Thoracic aorta (tissue), 2 donors: ENCODE measurements at regions not wholly inside any gene's neighbourhood (a gene's known extent, or its start where the extent isn't known, plus 50 kb on each side); places are given as distances from the start of the nearest gene placed in this dataset.

Source experiments
- ATAC-seq: fragments of 150-250 bp; one replicate; pipeline ENCODE4 v1.8.0; 2017; ENCODE audit warnings: low read depth; ENCODE audit not compliant: insufficient number of reproducible peaks, low FRiP score
- DNase-seq: peaks from one replicate; pipeline ENCODE4 v3.0.0-alpha.2; 2020; ENCODE audit warnings: low spot score
- H3K27ac ChIP-seq, 2 donors: fragments of 200-600 bp; sonication (generic); 1 replicate in 1 of 2; 2 replicates in 1 of 2; pipeline ENCODE4 v1.5.1; 2016; ENCODE audit warnings: mild to moderate bottlenecking in 2 of 2, moderate library complexity in 2 of 2
- H3K27me3 ChIP-seq: fragments of 200-600 bp; sonication (generic); replicated peaks from 2 replicates; pipeline ENCODE4 v1.6.0; 2016; ENCODE audit warnings: mild to moderate bottlenecking; ENCODE audit not compliant: insufficient read depth
- H3K36me3 ChIP-seq: fragments of 200-600 bp; sonication (generic); one replicate; pipeline ENCODE4 v1.5.1; 2016
- H3K4me1 ChIP-seq, 2 donors: fragments of 200-600 bp; sonication (generic); 1 replicate in 1 of 2; 2 replicates in 1 of 2; pipeline versions ENCODE4 v1.5.1 to v1.6.0; 2016; ENCODE audit warnings: low read depth in 2 of 2, mild to moderate bottlenecking in 1 of 2; ENCODE audit not compliant: control insufficient read depth in 1 of 2
- H3K4me3 ChIP-seq: fragments of 200-600 bp; sonication (generic); 2 replicates; pipeline ENCODE4 v1.5.1; 2016; ENCODE audit warnings: mild to moderate bottlenecking
- H3K9me3 ChIP-seq: fragments of 200-600 bp; sonication (generic); 2 replicates; pipeline ENCODE4 v1.5.1; 2016
- CTCF ChIP-seq: fragments of 200-600 bp; sonication (generic); IDR thresholded peaks from one replicate; pipeline ENCODE4 v1.5.1; 2019; ENCODE audit warnings: antibody characterized with exemption

- Histone ChIP-seq H3K4me1 (no peaks in the 10 kb centered on the region), H3K9me3 (no peaks in the 10 kb centered on the region), H3K27ac (no peak overlapping the region), H3K4me3 (no peak overlapping the region), H3K36me3 (no peaks in the 10 kb centered on the region), H3K27me3 (no peaks in the 10 kb centered on the region)
- TF ChIP-seq CTCF, result no peak
- ATAC-seq (no peak), DNase-seq (no peak)
These were observed 1844.7 kb downstream of the NCAM2 start for GRCh38 chr21:22842875-22843274.

GRCh38 chr21:22855581-22855980 lies 1857.4 kb downstream of the NCAM2 start:
- DNase-seq (no peak), ATAC-seq (no peak)

GRCh38 chr21:22871692-22872091 lies 1873.5 kb downstream of the NCAM2 start:
- Histone ChIP-seq H3K27me3 (no peaks in the 10 kb centered on the region), H3K4me1 (no peaks in the 10 kb centered on the region), H3K36me3 (no peaks in the 10 kb centered on the region), H3K4me3 (no peak overlapping the region), H3K9me3 (no peaks in the 10 kb centered on the region), H3K27ac (no peak overlapping the region)
- DNase-seq, result no peak
- ATAC-seq, result no peak
- TF ChIP-seq CTCF, result no peak

More at GRCh38 chr21:22855581-22855980, 1857.4 kb downstream of the NCAM2 start:
- Histone ChIP-seq H3K4me3 (no peak overlapping the region), H3K27ac (no peak overlapping the region), H3K27me3 (no peaks in the 10 kb centered on the region), H3K9me3 (no peaks in the 10 kb centered on the region), H3K4me1 (no peaks in the 10 kb centered on the region), H3K36me3 (no peaks in the 10 kb centered on the region)
- no peak for TF ChIP-seq CTCF

- Histone ChIP-seq H3K4me1 (no peaks in the 10 kb centered on the region), H3K9me3 (no peaks in the 10 kb centered on the region), H3K4me3 (no peak overlapping the region), H3K36me3 (no peaks in the 10 kb centered on the region), H3K27ac (no peak overlapping the region), H3K27me3 (no peaks in the 10 kb centered on the region)
- TF ChIP-seq CTCF, result no peak
- no peak for DNase-seq
- ATAC-seq, result no peak
These were observed 1882.4 kb downstream of the NCAM2 start for GRCh38 chr21:22880573-22880972.

- ATAC-seq, result no peak
- no peak overlapping the region for H3K27ac ChIP-seq
- no peak for DNase-seq
- no peaks in the 10 kb centered on the region for H3K4me1 ChIP-seq
- H3K4me3 ChIP-seq, result no peak overlapping the region
- H3K36me3 ChIP-seq, result no peaks in the 10 kb centered on the region
- no peaks in the 10 kb centered on the region for H3K27me3 ChIP-seq
- H3K9me3 ChIP-seq, result no peaks in the 10 kb centered on the region
- no peak for TF ChIP-seq CTCF
These were observed 1882.9 kb downstream of the NCAM2 start for GRCh38 chr21:22881131-22881530.
